Fibroblast of villous mesenchyme (primary cell): ENCODE measurements at regions not wholly inside any gene's neighbourhood (a gene's known extent, or its start where the extent isn't known, plus 50 kb on each side); places are given as distances from the start of the nearest gene placed in this dataset.

ENCODE experiments used
- DNase-seq: peaks from one replicate; pipeline ENCODE4 v3.0.0-alpha.2; 2010; ENCODE audit warnings: low read depth
- H3K4me3 ChIP-seq: 2 replicates; pipeline ENCODE4 v1.5.1; 2011; ENCODE audit warnings: low read depth, mild to moderate bottlenecking, low read length
- TF ChIP-seq, protein P1 (sequence below): IDR thresholded peaks from 2 replicates; pipeline ENCODE4 v1.5.1; 2012; ENCODE audit warnings: low read depth, mild to moderate bottlenecking, low read length; ENCODE audit not compliant: insufficient read depth

DNA sequence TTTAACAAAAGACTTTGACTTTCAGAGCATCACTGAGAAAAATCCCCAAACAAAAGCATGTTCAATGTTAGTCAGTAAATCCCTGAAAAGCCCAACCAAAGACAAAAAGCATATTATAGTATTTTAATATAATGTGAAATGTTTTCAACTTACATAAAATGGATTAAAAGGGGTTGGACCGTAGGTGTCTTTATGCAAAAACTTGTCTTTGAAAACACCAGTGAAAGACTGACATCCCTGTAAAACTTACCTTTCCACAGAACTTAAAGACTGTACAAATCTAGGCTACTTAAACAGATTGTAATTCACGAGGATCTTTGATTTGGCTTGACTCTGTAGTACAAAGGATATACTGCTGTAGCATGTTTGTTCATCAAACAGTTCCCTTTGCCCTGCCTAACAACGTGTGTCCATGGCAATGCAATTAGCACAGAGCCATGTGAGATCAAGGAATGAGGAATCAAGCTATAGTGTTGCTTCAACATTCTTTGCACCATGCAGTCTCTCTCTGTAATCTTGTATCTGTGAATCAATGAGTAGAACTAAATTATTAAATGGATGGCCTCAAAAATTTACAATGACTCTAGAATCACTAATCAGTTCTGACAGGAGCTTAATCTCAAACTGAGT is 138.5 kb upstream of the SYT1 start:
- no peak for DNase-seq
- TF ChIP-seq, protein P1, sequence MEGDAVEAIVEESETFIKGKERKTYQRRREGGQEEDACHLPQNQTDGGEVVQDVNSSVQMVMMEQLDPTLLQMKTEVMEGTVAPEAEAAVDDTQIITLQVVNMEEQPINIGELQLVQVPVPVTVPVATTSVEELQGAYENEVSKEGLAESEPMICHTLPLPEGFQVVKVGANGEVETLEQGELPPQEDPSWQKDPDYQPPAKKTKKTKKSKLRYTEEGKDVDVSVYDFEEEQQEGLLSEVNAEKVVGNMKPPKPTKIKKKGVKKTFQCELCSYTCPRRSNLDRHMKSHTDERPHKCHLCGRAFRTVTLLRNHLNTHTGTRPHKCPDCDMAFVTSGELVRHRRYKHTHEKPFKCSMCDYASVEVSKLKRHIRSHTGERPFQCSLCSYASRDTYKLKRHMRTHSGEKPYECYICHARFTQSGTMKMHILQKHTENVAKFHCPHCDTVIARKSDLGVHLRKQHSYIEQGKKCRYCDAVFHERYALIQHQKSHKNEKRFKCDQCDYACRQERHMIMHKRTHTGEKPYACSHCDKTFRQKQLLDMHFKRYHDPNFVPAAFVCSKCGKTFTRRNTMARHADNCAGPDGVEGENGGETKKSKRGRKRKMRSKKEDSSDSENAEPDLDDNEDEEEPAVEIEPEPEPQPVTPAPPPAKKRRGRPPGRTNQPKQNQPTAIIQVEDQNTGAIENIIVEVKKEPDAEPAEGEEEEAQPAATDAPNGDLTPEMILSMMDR, result no peak

DNA sequence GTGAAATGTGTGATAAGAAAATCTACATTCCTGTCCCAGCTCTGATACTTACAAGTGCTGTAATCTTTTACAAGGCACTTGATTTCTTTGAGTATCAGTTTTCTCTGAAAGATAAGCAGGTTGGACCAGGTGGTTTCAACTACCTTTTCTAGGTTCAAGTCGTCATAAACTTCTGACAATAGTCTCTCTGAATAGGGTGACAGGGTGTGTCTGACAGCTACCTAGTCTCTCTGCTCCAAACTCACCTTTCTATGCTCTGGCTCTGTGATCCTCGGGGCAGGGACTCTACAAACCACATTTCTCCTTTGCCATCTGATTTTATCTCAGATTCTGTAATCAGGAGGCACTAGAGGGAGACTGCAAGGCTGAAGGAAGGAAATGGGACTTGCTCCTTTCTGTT is 137.7 kb upstream of the SYT1 start:
- DNase-seq, result no peak
- TF ChIP-seq, protein P1, result no peak
- no peak overlapping the region for H3K4me3 ChIP-seq

More for the DNA sequence above, 138.5 kb upstream of the SYT1 start:
- no peak overlapping the region for H3K4me3 ChIP-seq

DNA sequence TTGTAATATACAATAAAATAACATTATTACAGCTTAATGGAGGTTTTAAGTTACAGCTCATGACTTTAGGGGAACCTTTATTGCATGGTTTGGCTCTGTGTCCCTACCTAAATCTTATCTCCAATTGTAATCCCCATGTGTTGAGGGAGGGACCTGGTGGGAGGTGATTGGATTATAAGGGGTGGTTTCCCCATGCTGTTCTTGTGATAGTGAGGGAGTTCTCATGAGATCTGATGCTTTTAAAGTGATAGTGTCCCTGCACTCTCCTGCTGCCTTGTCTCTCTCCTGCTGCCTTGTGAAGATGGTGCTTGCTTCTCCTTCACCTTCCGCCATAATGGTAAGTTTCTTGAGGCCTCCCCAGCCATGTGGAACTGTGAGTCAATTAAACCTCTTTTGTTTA is 132.1 kb upstream of the SYT1 start:
- DNase-seq, result no peak
- no peak overlapping the region for H3K4me3 ChIP-seq
- TF ChIP-seq, protein P1, result no peak

DNA sequence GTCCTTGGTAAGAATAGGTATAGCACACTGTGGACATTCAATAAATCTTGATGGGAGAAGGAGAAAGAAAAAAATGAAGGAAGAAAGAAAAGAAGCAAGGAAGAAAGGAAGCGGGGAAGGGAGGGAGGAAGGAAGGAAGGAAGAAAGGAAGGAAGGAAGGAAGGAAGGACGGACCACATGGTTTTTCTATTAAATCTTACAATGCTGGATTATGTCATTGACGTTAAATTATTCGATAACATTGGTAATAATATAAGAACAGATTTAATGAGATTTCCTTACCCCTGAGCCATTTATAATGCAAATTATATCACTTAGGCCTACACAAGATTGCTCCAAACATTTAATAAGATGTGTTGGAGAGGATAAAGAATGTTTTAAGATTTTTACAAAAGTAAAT is 124.9 kb upstream of the SYT1 start:
- TF ChIP-seq, protein P1, result no peak
- no peak for DNase-seq
- no peak overlapping the region for H3K4me3 ChIP-seq

DNA sequence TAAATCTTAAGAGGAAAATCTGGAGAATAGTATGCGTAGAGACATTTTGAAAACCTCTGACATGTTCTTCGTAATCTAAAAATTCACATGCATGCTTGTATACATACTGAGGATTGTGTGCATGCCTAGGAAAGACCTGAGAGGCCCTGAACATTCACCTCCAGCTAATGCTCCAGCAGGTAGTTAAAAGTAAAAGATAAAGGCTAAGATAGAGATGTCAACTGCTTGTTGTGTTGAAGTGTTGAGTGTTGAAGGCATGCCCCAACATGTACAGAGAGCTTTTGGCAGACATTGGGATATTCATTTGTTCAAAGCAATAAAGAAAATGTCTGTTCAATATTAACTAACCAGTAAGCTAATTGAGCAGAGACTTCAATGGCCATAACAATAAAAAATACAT is 118.6 kb upstream of the SYT1 start:
- no peak overlapping the region for H3K4me3 ChIP-seq
- no peak for DNase-seq
- TF ChIP-seq, protein P1, result no peak

DNA sequence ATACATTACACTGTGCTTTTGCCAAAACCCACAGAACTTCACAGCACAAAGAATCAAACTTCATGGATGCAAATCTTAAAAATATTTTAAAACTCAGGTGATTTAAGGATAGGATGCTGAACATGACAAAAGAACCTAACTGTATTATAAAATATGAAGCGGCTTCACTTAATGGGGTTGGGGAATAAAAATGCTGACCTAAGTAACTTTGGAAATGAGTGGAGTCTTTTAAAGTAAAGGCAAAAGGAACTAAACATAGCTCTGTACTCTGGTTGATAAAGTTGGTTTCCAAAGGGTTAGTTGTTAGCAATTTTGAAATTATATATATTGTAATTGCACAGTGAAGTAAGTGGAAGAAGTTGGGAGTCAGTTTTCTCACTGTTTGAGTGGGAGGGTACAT is 111.5 kb upstream of the SYT1 start:
- no peak for DNase-seq
- H3K4me3 ChIP-seq, result no peak overlapping the region
- TF ChIP-seq, protein P1, result no peak

DNA sequence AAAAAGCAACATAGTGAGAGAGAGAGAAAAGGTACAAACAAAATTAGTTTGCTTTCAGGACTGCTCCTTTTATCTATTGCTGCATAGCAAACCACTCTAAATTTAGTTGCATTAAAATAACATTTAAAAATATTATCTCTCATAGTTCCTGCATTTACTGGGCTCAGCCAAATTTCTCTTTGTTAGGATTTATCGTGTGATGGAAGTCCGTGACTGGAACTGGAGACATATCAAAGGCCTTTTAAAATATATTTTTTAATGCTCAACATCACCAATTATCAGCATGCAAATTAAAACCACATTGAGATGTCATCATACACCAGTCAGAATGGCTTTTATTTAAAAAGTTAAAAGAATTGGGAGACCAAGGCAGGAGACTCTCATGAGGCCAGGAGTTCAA is 107.6 kb upstream of the SYT1 start:
- TF ChIP-seq, protein P1, result no peak
- DNase-seq, result no peak
- no peak overlapping the region for H3K4me3 ChIP-seq
